ENCODE measurements at regions not wholly inside any gene's neighbourhood (a gene's known extent, or its start where the extent isn't known, plus 50 kb on each side); places are given as distances from the start of the nearest gene placed in this dataset.

DNA sequence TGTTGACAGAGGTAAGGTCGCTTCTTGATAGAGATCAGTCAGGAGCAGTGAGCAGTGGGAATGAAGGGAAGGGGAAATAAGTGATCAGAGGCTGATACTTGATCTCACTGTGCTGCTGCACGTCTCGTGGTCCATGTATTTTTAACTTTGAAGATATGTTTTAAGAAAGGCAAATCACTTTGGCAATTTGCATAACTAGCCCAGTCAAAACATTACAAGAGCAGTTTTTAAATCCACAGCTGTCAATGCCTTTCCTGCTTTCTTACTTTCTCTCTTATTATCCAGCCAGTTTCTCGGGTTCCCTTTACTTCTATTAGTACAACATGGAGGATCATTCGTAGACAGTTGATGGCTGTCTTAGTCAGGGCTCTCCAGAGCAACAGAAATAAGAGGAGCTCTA is 472.8 kb downstream of the TMA16 start:
- Histone ChIP-seq H2BK120ac (replicated peaks; ENCODE audit: low read depth, low read length) (no peak overlapping the region), H2BK12ac (ENCODE audit: low read depth, low read length) (no peak overlapping the region), H3K79me1 (ENCODE audit: low read depth, low read length) (no peaks in the 10 kb centered on the region), H3K23ac (ENCODE audit: insufficient read length) (no peak overlapping the region), H3K9ac (replicated peaks in 1 of 4; ENCODE audit: extremely low read depth in 1 of 4, low read depth in 3 of 4, low read length in 3 of 4) (no peak overlapping the region), H3K36me3 (ENCODE audit: control insufficient read depth in 2 of 4, insufficient read depth in 4 of 4, low read length in 3 of 4) (no peaks in the 10 kb centered on the region), H4K8ac (ENCODE audit: extremely low read depth, insufficient read depth, low read length) (no peak overlapping the region), H3K56ac (replicated peaks; ENCODE audit: insufficient read length, low read depth, low read length) (no peak overlapping the region), H3K79me2 (ENCODE audit: control insufficient read depth in 1 of 2, insufficient read depth in 2 of 2, low read length in 2 of 2) (no peaks in the 10 kb centered on the region), H3K9me3 (ENCODE audit: insufficient read depth in 2 of 2, low read depth in 1 of 2, low read length in 1 of 2) (no peaks in the 10 kb centered on the region), H3K4me1 (replicated peaks in 1 of 4; ENCODE audit: control insufficient read depth in 3 of 4, insufficient read depth in 4 of 4, low read length in 3 of 4) (no peaks in the 10 kb centered on the region), H2BK15ac (ENCODE audit: low read length) (no peak overlapping the region), H3K27ac (ENCODE audit: low read depth, low read length) (no peak overlapping the region), H3K18ac (ENCODE audit: extremely low read depth, low read length) (no peak overlapping the region), H4K91ac (replicated peaks; ENCODE audit: insufficient read length, low read length) (no peak overlapping the region), H4K20me1 (replicated peaks in 1 of 2; ENCODE audit: control insufficient read depth in 1 of 2, insufficient read depth in 2 of 2, low read length in 2 of 2) (no peaks in the 10 kb centered on the region), H3K23me2 (ENCODE audit: low read depth, low read length) (no peaks in the 10 kb centered on the region), H4K5ac (ENCODE audit: insufficient read length, low read depth, low read length) (no peak overlapping the region), H2AFZ (ENCODE audit: low read length) (no peak overlapping the region), H3K27me3 (replicated peaks in 1 of 4; ENCODE audit: control insufficient read depth in 3 of 4, extremely low read depth in 1 of 4, insufficient read depth in 3 of 4, low read length in 3 of 4) (no peaks in the 10 kb centered on the region), H3K4me3 (ENCODE audit: extremely low read depth in 1 of 4, insufficient read depth in 2 of 4, low read depth in 3 of 4, low read length in 4 of 4) (no peak overlapping the region), H2AK5ac (ENCODE audit: low read depth, low read length) (no peak overlapping the region), H2BK20ac (ENCODE audit: low read length) (no peak overlapping the region), H3K4ac (replicated peaks; ENCODE audit: insufficient read length, low read depth, low read length) (no peak overlapping the region), H3K4me2 (ENCODE audit: insufficient read depth in 1 of 2, low read depth in 2 of 2, low read length in 2 of 2) (no peak overlapping the region), H2BK5ac (ENCODE audit: low read depth, low read length) (no peak overlapping the region), H3K14ac (ENCODE audit: insufficient read length) (no peak overlapping the region)
- TF ChIP-seq GTF2F1 (IDR thresholded peaks at IDR 0.05; ENCODE audit: borderline replicate concordance, low read depth, low read length), result no peak
- TF ChIP-seq, protein P1, sequence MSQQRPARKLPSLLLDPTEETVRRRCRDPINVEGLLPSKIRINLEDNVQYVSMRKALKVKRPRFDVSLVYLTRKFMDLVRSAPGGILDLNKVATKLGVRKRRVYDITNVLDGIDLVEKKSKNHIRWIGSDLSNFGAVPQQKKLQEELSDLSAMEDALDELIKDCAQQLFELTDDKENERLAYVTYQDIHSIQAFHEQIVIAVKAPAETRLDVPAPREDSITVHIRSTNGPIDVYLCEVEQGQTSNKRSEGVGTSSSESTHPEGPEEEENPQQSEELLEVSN (IDR thresholded peaks at IDR 0.05), result no peak
- no peak for TF ChIP-seq CHD2 (IDR thresholded peaks at IDR 0.05; ENCODE audit: low read length)
- no peak for TF ChIP-seq SUZ12 (IDR thresholded peaks at IDR 0.05; ENCODE audit: low read length)
- TF ChIP-seq EGR1 (IDR thresholded peaks at IDR 0.05; ENCODE audit: borderline replicate concordance, low read depth, low read length), result no peak
- FAIRE-seq (no peak), DNase-seq (ENCODE audit: low read depth in 1 of 2, low spot score in 2 of 2) (no peak)
- WGBS, 2 experiments (ENCODE audit: extremely low coverage in 1 of 2, insufficient coverage in 1 of 2, insufficient read length in 1 of 2, insufficient replicate concordance in 2 of 2, low coverage in 1 of 2, low lambda C conversion rate in 2 of 2, missing lambda C conversion rate in 1 of 2), result 86% methylated on average over 5 of the region's 5 CpGs; no CpG with 5 or more reads in 1 of the 2 experiments
- CTCF ChIA-PET (ENCODE audit: partially characterized antibody), result interaction anchor here (1.8 kb wide), 1 partner anchor 10 kb away, joined by 8 read pairs; no protein-coding TSS in a partner anchor
- POLR2A ChIA-PET (ENCODE audit: partially characterized antibody), result no interaction called here

All from H1 (cell line).